GM12874 (cell line): ENCODE measurements at regions not wholly inside any gene's neighbourhood (a gene's known extent, or its start where the extent isn't known, plus 50 kb on each side); places are given as distances from the start of the nearest gene placed in this dataset.

Experiments used
- CTCF ChIP-seq: IDR thresholded peaks from 2 replicates; pipeline ENCODE4 v1.5.1; 2011; ENCODE audit warnings: low read depth, mild to moderate bottlenecking, control low read depth, low read length, moderate library complexity; ENCODE audit not compliant: insufficient read depth

- no peak for TF ChIP-seq CTCF
Measured at GRCh38 chr15:53166684-53167201, 376.6 kb upstream of the ONECUT1 start.

- TF ChIP-seq CTCF: no peak
Measured at GRCh38 chr15:53165988-53166683, 376.0 kb upstream of the ONECUT1 start.

DNA sequence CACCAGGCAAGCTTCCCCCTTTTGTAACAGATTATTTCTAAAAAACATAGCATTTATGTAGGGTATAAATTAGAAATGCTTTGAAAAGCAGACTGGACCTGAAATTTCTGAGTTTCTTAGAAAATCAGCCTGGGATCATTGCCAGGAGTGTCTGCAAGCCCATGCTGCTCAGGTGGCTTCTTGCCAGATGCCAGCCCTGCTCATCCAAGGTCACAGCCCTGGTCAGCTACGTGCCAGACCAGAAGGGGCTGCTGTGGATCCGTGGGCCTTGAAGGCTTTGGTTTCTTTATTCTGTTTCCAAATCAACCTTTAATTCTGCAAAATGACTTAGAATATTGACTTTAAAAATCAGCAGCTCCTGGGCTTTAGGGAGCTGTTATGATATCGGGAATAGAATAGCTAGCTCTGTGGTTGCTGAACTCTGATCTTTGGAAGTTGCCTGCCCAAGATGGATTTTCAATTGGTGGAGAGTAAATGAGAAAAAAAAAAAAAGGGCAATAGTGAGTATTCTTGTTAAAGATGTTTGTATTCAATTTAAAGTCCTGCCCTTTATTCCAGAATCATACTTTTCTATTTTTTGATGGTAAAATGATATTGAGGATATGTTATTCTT is 370.1 kb upstream of the ONECUT1 start:
- TF ChIP-seq CTCF: no peak

- TF ChIP-seq CTCF: no peak
Measured at GRCh38 chr15:53159458-53159857, 369.3 kb upstream of the ONECUT1 start.

GRCh38 chr15:53158995-53159394 is 368.9 kb upstream of the ONECUT1 start:
- TF ChIP-seq CTCF: no peak

GRCh38 chr15:53133255-53133850 is 343.2 kb upstream of the ONECUT1 start:
- TF ChIP-seq CTCF: no peak

- TF ChIP-seq CTCF: no peak
Measured at GRCh38 chr15:53130943-53131342, 340.8 kb upstream of the ONECUT1 start.
